ENCODE measurements at regions not wholly inside any gene's neighbourhood (a gene's known extent, or its start where the extent isn't known, plus 50 kb on each side); places are given as distances from the start of the nearest gene placed in this dataset.

DNA sequence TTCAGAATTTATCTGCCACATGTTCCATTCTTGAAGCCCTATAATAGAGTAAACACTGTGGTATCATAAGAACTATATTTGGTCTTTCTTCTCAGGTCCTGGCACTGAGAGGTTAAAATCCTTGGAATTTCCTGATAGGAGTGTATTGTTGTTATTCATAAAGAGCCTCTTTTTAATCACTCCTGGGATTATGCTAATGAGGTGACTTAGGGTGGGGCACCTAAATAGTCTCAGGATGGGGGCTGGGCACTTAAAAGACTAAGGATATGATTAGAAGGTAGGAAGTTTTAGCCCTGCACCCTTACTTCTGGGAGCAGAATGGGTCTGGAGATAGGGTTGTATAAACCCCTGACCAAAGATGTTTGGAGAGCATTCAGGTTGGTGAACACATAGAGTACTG is 755.2 kb upstream of the TENM4 start:
- Mint-ChIP-seq H3K4me3 (no peak overlapping the region), H3K9me3 (no peaks in the 10 kb centered on the region), H3K36me3 (ENCODE audit: low read depth) (no peaks in the 10 kb centered on the region), H3K4me1 (peaks cover 8% of the 10 kb centered on the region), H3K27ac (no peak overlapping the region), H3K27me3 (ENCODE audit: insufficient read depth) (no peaks in the 10 kb centered on the region)
- no peaks in the 10 kb centered on the region for H3K9me3 ChIP-seq (ENCODE audit: control insufficient read depth, low read length)
- no peak overlapping the region for H3K9ac ChIP-seq (ENCODE audit: extremely low read depth, low read length, poor library complexity, severe bottlenecking)
- H3K4me1 ChIP-seq (ENCODE audit: control insufficient read depth, insufficient read depth, low read length): peaks cover 6% of the 10 kb centered on the region
- H3K27ac ChIP-seq (ENCODE audit: low read depth, low read length): no peak overlapping the region
- no peaks in the 10 kb centered on the region for H3K27me3 ChIP-seq (ENCODE audit: control insufficient read depth, insufficient read depth, low read length, poor library complexity, severe bottlenecking)
- no peak overlapping the region for H3K4me3 ChIP-seq (ENCODE audit: low read length)
- DNase-seq: no peak
- H3K36me3 ChIP-seq (ENCODE audit: control insufficient read depth, insufficient read depth, low read length): no peaks in the 10 kb centered on the region
- TF ChIP-seq, protein P1, sequence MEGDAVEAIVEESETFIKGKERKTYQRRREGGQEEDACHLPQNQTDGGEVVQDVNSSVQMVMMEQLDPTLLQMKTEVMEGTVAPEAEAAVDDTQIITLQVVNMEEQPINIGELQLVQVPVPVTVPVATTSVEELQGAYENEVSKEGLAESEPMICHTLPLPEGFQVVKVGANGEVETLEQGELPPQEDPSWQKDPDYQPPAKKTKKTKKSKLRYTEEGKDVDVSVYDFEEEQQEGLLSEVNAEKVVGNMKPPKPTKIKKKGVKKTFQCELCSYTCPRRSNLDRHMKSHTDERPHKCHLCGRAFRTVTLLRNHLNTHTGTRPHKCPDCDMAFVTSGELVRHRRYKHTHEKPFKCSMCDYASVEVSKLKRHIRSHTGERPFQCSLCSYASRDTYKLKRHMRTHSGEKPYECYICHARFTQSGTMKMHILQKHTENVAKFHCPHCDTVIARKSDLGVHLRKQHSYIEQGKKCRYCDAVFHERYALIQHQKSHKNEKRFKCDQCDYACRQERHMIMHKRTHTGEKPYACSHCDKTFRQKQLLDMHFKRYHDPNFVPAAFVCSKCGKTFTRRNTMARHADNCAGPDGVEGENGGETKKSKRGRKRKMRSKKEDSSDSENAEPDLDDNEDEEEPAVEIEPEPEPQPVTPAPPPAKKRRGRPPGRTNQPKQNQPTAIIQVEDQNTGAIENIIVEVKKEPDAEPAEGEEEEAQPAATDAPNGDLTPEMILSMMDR (conservative IDR thresholded peaks at IDR 0.05): no peak

GRCh38 chr11:80194625-80195024 is 753.8 kb upstream of the TENM4 start:
- no peak for DNase-seq
- no peak overlapping the region for H3K27ac ChIP-seq (ENCODE audit: low read depth, low read length)
- no peaks in the 10 kb centered on the region for H3K27me3 ChIP-seq (ENCODE audit: control insufficient read depth, insufficient read depth, low read length, poor library complexity, severe bottlenecking)
- Mint-ChIP-seq H3K27me3 (ENCODE audit: insufficient read depth) (no peaks in the 10 kb centered on the region), H3K36me3 (ENCODE audit: low read depth) (no peaks in the 10 kb centered on the region), H3K4me1 (peaks cover 8% of the 10 kb centered on the region), H3K9me3 (no peaks in the 10 kb centered on the region), H3K4me3 (no peak overlapping the region), H3K27ac (no peak overlapping the region)
- H3K4me1 ChIP-seq (ENCODE audit: control insufficient read depth, insufficient read depth, low read length): peaks cover 6% of the 10 kb centered on the region
- no peaks in the 10 kb centered on the region for H3K36me3 ChIP-seq (ENCODE audit: control insufficient read depth, insufficient read depth, low read length)
- H3K9ac ChIP-seq (ENCODE audit: extremely low read depth, low read length, poor library complexity, severe bottlenecking): no peak overlapping the region
- no peaks in the 10 kb centered on the region for H3K9me3 ChIP-seq (ENCODE audit: control insufficient read depth, low read length)
- WGBS, 2 experiments (ENCODE audit: insufficient coverage in 1 of 2, insufficient read length in 1 of 2): 89 to 92% methylated on average over 1 of the region's 1 CpG
- TF ChIP-seq, protein P1 (conservative IDR thresholded peaks at IDR 0.05): no peak
- no peak overlapping the region for H3K4me3 ChIP-seq (ENCODE audit: low read length)

DNA sequence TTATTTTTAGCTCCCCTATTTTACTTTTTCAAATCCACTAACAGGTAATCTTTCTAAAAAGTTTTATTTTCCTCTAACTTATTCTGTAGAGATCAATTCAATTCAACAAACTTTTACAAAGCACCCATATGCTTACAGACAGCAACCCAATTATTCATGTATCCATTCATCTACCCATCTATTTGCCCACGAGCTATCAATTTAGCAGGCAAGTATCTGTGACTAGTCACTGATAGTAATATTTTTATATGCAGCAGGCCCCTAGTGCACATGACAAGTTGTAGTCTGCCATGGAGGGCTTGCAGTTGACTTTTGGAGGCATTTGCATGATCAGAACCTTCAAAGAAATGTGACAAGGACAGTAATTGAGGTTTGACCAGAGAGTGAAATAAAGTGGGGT is 753.2 kb upstream of the TENM4 start:
- Histone ChIP-seq H3K4me1 (ENCODE audit: control insufficient read depth, insufficient read depth, low read length) (peaks cover 6% of the 10 kb centered on the region), H3K27ac (ENCODE audit: low read depth, low read length) (no peak overlapping the region), H3K36me3 (ENCODE audit: control insufficient read depth, insufficient read depth, low read length) (no peaks in the 10 kb centered on the region), H3K27me3 (ENCODE audit: control insufficient read depth, insufficient read depth, low read length, poor library complexity, severe bottlenecking) (no peaks in the 10 kb centered on the region), H3K9ac (ENCODE audit: extremely low read depth, low read length, poor library complexity, severe bottlenecking) (no peak overlapping the region), H3K4me3 (ENCODE audit: low read length) (no peak overlapping the region), H3K9me3 (ENCODE audit: control insufficient read depth, low read length) (no peaks in the 10 kb centered on the region)
- no peak overlapping the region for H3K4me3 Mint-ChIP-seq
- H3K4me1 Mint-ChIP-seq: peaks cover 8% of the 10 kb centered on the region
- H3K27me3 Mint-ChIP-seq (ENCODE audit: insufficient read depth): no peaks in the 10 kb centered on the region
- H3K27ac Mint-ChIP-seq: no peak overlapping the region
- 100% methylated on average over 1 of the region's 1 CpG; no CpG with 5 or more reads in 1 of the 2 experiments for WGBS, 2 experiments (ENCODE audit: insufficient coverage in 1 of 2, insufficient read length in 1 of 2)
- no peak for DNase-seq
- no peaks in the 10 kb centered on the region for H3K36me3 Mint-ChIP-seq (ENCODE audit: low read depth)
- TF ChIP-seq, protein P1 (conservative IDR thresholded peaks at IDR 0.05): no peak
- H3K9me3 Mint-ChIP-seq: no peaks in the 10 kb centered on the region

Data from endodermal cell (in vitro differentiated cells).